HUES64 (cell line): ENCODE measurements at regions not wholly inside any gene's neighbourhood (a gene's known extent, or its start where the extent isn't known, plus 50 kb on each side); places are given as distances from the start of the nearest gene placed in this dataset.

Experiments
- H3K27ac ChIP-seq: 2 replicates; pipeline ENCODE4 v1.7.0; 2013; ENCODE audit warnings: low read depth, low read length, inconsistent platforms
- H3K27me3 ChIP-seq: 2 replicates; pipeline ENCODE4 v1.6.1; 2013; ENCODE audit warnings: mild to moderate bottlenecking, low read length; ENCODE audit not compliant: insufficient read depth
- H3K36me3 ChIP-seq: 2 replicates; pipeline ENCODE4 v1.6.1; 2013; ENCODE audit warnings: mild to moderate bottlenecking, low read length; ENCODE audit not compliant: insufficient read depth
- H3K4me1 ChIP-seq: 2 replicates; pipeline ENCODE4 v1.6.1; 2013; ENCODE audit warnings: mild to moderate bottlenecking, low read length, moderate library complexity; ENCODE audit not compliant: insufficient read depth
- H3K4me3 ChIP-seq: 2 replicates; pipeline ENCODE4 v1.5.1; 2013; ENCODE audit warnings: mild to moderate bottlenecking, low read length, moderate library complexity
- H3K9ac ChIP-seq: 2 replicates; pipeline ENCODE4 v1.6.1; 2013; ENCODE audit warnings: mild to moderate bottlenecking, low read depth, low read length
- H3K9me3 ChIP-seq: 2 replicates; pipeline ENCODE4 v1.6.1; 2013; ENCODE audit warnings: low read depth, low read length; ENCODE audit not compliant: insufficient read depth
- WGBS: fragments of 150-250, 120-280 bp; methylation state at CpG from one replicate; pipeline ENCODE4 v1.1.7; 2013; ENCODE audit warnings: missing lambda C conversion rate; 5-methylcytosine and 5-hydroxymethylcytosine counted together

- Histone ChIP-seq H3K36me3 (no peaks in the 10 kb centered on the region), H3K9ac (no peak overlapping the region), H3K4me1 (peaks cover 5% of the 10 kb centered on the region; the same call in 1 of the 2 replicates), H3K27me3 (no peaks in the 10 kb centered on the region), H3K4me3 (no peak overlapping the region), H3K9me3 (no peaks in the 10 kb centered on the region), H3K27ac (no peak overlapping the region)
- 94% methylated on average over 7 of the region's 7 CpGs for WGBS
Observed at GRCh38 chr15:95457520-95457919, 873.0 kb upstream of the NR2F2 start.

DNA sequence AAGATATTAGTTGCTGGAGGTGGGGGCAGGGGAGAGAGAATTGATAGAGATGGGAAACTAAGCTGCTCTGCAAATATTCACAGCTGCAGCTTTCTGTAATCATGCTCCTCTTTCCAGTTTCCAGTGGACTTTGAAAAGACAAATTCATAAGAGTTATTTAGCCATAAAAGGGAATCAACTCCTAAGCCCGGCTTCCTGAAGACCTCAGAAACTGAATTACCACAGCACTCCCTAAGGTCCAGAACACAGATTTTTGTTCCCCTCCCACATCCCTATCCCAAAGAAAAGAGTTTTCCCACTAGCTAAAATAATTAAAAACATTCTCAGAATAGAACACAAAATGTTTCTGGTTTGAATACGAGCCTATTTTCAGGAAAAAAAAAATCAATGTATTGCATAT is 871.8 kb upstream of the NR2F2 start:
- no peaks in the 10 kb centered on the region for H3K9me3 ChIP-seq
- 98% methylated on average over 1 of the region's 2 CpGs for WGBS
- H3K4me3 ChIP-seq, result no peak overlapping the region

GRCh38 chr15:95459273-95459672 is 871.2 kb upstream of the NR2F2 start:
- H3K27me3 ChIP-seq, result no peaks in the 10 kb centered on the region
- H3K36me3 ChIP-seq, result no peaks in the 10 kb centered on the region
- WGBS, result 91% methylated on average over 4 of the region's 4 CpGs
- H3K4me1 ChIP-seq, result peaks cover 5% of the 10 kb centered on the region; the same call in 1 of the 2 replicates
- no peak overlapping the region for H3K27ac ChIP-seq
- H3K4me3 ChIP-seq, result no peak overlapping the region
- H3K9ac ChIP-seq, result no peak overlapping the region
- no peaks in the 10 kb centered on the region for H3K9me3 ChIP-seq

More for the DNA sequence above, 871.8 kb upstream of the NR2F2 start:
- Histone ChIP-seq H3K4me1 (peaks cover 5% of the 10 kb centered on the region; the same call in 1 of the 2 replicates), H3K27ac (no peak overlapping the region), H3K27me3 (no peaks in the 10 kb centered on the region), H3K9ac (no peak overlapping the region), H3K36me3 (no peaks in the 10 kb centered on the region)

DNA sequence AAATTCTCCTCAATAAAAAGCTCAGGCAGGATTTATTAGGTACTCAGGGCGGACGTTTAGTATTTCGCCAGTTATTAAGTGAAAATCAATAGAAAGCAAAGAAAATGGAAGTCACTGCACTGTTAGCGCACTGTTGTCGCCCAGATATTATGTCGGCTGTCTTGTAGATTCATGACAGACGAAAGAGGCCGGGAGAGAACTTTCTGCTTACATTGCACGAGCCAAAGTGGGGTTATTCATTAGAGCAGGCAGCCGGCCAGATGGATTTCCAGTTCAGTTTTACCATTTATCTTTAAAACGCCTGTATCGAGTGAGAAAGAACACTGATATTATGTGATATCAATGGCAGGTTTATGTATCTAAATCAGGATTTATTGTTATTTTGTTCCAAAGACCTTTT is 866.0 kb upstream of the NR2F2 start:
- WGBS, result 93% methylated on average over 12 of the region's 12 CpGs
- no peak overlapping the region for H3K27ac ChIP-seq
- no peaks in the 10 kb centered on the region for H3K9me3 ChIP-seq
- no peak overlapping the region for H3K4me3 ChIP-seq
- H3K36me3 ChIP-seq, result no peaks in the 10 kb centered on the region
- H3K9ac ChIP-seq, result no peak overlapping the region
- H3K27me3 ChIP-seq, result no peaks in the 10 kb centered on the region
- H3K4me1 ChIP-seq, result no peaks in the 10 kb centered on the region

GRCh38 chr15:95468820-95469219 is 861.7 kb upstream of the NR2F2 start:
- H3K36me3 ChIP-seq, result no peaks in the 10 kb centered on the region
- no peaks in the 10 kb centered on the region for H3K27me3 ChIP-seq
- H3K4me1 ChIP-seq, result no peaks in the 10 kb centered on the region
- H3K9me3 ChIP-seq, result no peaks in the 10 kb centered on the region
- no peak overlapping the region for H3K9ac ChIP-seq
- H3K4me3 ChIP-seq, result no peak overlapping the region
- 93% methylated on average over 12 of the region's 12 CpGs for WGBS
- H3K27ac ChIP-seq, result no peak overlapping the region

DNA sequence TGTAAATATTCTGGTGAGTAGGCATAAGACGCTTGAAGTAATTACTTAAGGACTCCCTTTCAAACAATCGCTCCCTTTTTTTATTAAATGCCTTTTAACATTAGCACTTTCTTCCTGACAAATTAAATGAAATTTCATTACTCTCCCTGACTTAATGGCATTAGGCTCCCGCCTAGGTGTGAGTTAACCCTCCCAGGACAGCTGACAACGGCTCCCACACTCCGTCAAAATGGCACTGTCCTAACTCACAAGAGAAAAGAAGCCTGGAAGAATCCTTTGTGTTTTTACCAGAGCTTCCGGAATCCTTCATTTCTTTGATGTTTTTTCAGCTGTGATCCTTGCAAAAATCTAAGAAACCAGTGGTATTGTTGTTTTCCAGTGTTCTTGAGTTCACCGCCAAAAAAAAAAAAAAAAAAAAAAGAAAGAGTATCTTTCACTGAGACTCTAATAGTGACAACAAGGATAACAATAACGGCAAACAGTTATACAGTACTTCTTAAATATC is 861.0 kb upstream of the NR2F2 start:
- WGBS, result 80% methylated on average over 8 of the region's 8 CpGs
- no peaks in the 10 kb centered on the region for H3K9me3 ChIP-seq
- H3K27ac ChIP-seq, result no peak overlapping the region
- H3K4me3 ChIP-seq, result no peak overlapping the region
- no peaks in the 10 kb centered on the region for H3K4me1 ChIP-seq
- no peaks in the 10 kb centered on the region for H3K36me3 ChIP-seq
- H3K9ac ChIP-seq, result no peak overlapping the region
- H3K27me3 ChIP-seq, result no peaks in the 10 kb centered on the region

DNA sequence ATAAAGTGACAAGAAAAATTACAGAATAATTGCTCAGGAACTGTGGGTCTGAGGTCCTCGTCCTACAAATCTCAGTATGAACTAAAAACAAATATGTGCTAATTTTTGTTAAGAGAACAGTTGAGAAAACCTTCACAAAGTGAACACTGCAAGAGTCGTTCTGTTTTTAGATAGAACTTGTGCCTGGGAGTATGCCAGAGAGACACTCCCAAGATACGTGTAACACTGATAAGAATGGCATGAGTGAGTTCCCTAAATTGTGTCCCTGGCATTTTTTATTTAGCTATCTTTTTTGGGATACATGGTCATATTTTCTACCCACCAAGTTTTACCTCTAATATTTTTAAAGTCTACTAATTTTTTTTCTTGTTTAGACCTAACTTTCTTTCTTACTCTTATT is 860.0 kb upstream of the NR2F2 start:
- Histone ChIP-seq H3K4me1 (no peaks in the 10 kb centered on the region), H3K36me3 (no peaks in the 10 kb centered on the region), H3K9me3 (no peaks in the 10 kb centered on the region), H3K27me3 (no peaks in the 10 kb centered on the region), H3K4me3 (no peak overlapping the region), H3K9ac (no peak overlapping the region), H3K27ac (no peak overlapping the region)
- WGBS, result 93% methylated on average over 3 of the region's 3 CpGs

DNA sequence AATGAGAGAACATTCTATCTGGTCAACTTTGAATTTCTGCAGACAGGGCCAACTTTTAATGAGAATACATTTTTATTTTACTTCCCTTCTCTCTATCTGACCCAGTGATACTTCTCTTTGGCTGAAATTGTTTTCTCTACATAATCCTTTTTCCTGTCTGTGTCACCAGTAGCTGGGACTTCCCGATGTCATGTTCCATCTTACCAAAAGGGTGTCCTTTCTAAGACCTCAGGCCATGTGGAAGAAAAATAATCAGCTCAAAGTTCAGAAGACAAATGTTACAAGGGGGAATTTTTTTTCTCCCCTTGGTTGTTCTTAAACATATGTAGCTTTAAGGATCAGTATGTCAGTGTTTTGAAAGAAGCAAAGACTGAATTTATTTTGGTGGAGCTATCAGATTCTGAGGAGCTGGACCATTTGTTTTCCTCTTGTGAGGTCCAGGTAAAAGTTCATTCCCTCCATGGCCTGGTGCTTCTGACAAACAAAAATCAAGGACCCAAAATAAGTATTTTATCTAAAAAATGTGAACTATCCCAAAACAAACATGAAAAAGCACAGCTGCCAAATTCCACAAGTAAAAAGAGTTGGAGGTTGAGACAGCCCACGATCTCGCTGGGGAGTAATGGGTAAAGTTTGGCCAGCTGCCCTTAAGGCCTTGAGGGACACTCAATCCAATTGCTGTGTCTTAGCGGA is 859.4 kb upstream of the NR2F2 start:
- no peak overlapping the region for H3K4me3 ChIP-seq
- no peaks in the 10 kb centered on the region for H3K4me1 ChIP-seq
- H3K27ac ChIP-seq, result no peak overlapping the region
- 94% methylated on average over 4 of the region's 4 CpGs for WGBS
- H3K9ac ChIP-seq, result no peak overlapping the region
- H3K27me3 ChIP-seq, result no peaks in the 10 kb centered on the region
- no peaks in the 10 kb centered on the region for H3K36me3 ChIP-seq
- no peaks in the 10 kb centered on the region for H3K9me3 ChIP-seq

DNA sequence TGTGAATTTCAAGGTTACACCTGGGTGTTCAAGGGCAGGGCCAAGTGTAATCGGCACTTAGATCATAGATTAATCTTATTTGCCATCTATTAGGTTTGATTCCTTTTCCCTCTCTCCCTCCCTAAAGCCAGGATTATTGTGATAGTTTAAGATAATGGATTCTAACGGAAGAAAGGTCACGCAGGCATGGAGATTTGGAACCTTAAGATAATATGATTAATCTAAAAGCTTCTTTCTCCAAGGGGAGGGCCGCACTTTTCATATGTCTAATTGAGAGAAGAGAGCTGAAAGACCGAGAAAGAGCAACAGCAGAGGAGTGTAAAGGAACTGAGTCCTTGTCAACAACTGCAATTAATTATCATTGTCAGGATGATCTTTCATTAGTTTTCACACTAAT is 858.8 kb upstream of the NR2F2 start:
- Histone ChIP-seq H3K27ac (no peak overlapping the region), H3K4me1 (no peaks in the 10 kb centered on the region), H3K9ac (no peak overlapping the region), H3K27me3 (no peaks in the 10 kb centered on the region), H3K36me3 (no peaks in the 10 kb centered on the region), H3K4me3 (no peak overlapping the region), H3K9me3 (no peaks in the 10 kb centered on the region)
- WGBS, result 100% methylated on average over 1 of the region's 5 CpGs

GRCh38 chr15:95475067-95475466 is 855.4 kb upstream of the NR2F2 start:
- no peak overlapping the region for H3K9ac ChIP-seq
- H3K27ac ChIP-seq, result no peak overlapping the region
- no peaks in the 10 kb centered on the region for H3K36me3 ChIP-seq
- H3K4me3 ChIP-seq, result no peak overlapping the region
- WGBS, result 94% methylated on average over 4 of the region's 5 CpGs
- H3K4me1 ChIP-seq, result no peaks in the 10 kb centered on the region
- H3K27me3 ChIP-seq, result no peaks in the 10 kb centered on the region
- no peaks in the 10 kb centered on the region for H3K9me3 ChIP-seq

GRCh38 chr15:95479308-95479707 is 851.2 kb upstream of the NR2F2 start:
- no peak overlapping the region for H3K27ac ChIP-seq
- no peaks in the 10 kb centered on the region for H3K9me3 ChIP-seq
- H3K9ac ChIP-seq, result no peak overlapping the region
- WGBS, result 93% methylated on average over 3 of the region's 3 CpGs
- H3K27me3 ChIP-seq, result no peaks in the 10 kb centered on the region
- no peaks in the 10 kb centered on the region for H3K36me3 ChIP-seq
- no peak overlapping the region for H3K4me3 ChIP-seq
- H3K4me1 ChIP-seq, result no peaks in the 10 kb centered on the region

DNA sequence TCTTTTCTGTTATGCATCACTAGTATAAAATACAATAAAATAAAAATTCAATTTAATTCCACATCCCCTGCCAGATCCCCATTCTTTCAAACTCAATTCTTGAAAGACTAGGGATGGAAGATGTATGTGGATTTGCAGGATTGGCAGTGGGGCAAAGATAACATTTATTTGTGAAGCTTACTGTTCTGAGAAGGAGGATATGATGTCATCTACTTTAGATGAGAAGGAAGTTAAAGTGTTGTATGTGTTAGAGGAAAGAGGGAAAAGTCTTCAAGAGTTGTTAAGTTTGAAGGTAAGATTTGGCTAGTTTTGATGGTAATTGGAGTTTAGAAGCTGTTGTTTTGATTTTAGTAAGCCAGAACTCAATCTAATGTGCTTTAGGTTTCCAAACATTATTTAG is 845.1 kb upstream of the NR2F2 start:
- H3K9me3 ChIP-seq, result no peaks in the 10 kb centered on the region
- no peaks in the 10 kb centered on the region for H3K27me3 ChIP-seq
- H3K9ac ChIP-seq, result no peak overlapping the region
- H3K4me3 ChIP-seq, result no peak overlapping the region
- no peaks in the 10 kb centered on the region for H3K36me3 ChIP-seq
- no peak overlapping the region for H3K27ac ChIP-seq
- no peaks in the 10 kb centered on the region for H3K4me1 ChIP-seq
